CD4-positive, alpha-beta T cell treated with Interleukin-1 beta for 1 hour (primary cell): ENCODE measurements at regions not wholly inside any gene's neighbourhood (a gene's known extent, or its start where the extent isn't known, plus 50 kb on each side); places are given as distances from the start of the nearest gene placed in this dataset.
"Not testable (repeated sequence)": the region's sequence is repeated elsewhere in the genome, so short reads cannot be mapped to it uniquely, and the experiment has no call there.

ENCODE experiments used
- DNase-seq, 2 donors: peaks; one replicate each; pipeline ENCODE4 v3.0.0-alpha.2; 2020 to 2022

GRCh38 chr4:101730291-101731117 is 60.0 kb upstream of the BANK1 start:
- DNase-seq, result peak; percentile 50 to 55

- DNase-seq, result no peak
Measured at GRCh38 chr4:101727238-101727637, 63.3 kb upstream of the BANK1 start.

GRCh38 chr4:101724093-101724492 is 66.4 kb upstream of the BANK1 start:
- no peak for DNase-seq

GRCh38 chr4:101718810-101719209 is 71.7 kb upstream of the BANK1 start:
- no peak for DNase-seq

- DNase-seq, result no peak
Measured at GRCh38 chr4:101711590-101712260, 78.8 kb upstream of the BANK1 start.

GRCh38 chr4:101710806-101711205 is 79.7 kb upstream of the BANK1 start:
- no peak for DNase-seq

- DNase-seq, result no peak
Measured at GRCh38 chr4:101708293-101709039, 82.1 kb upstream of the BANK1 start.

- DNase-seq, result no peak
Measured at GRCh38 chr4:101707596-101707995, 82.9 kb upstream of the BANK1 start.

GRCh38 chr4:101706535-101707057 is 83.9 kb upstream of the BANK1 start:
- no peak for DNase-seq

GRCh38 chr4:101701551-101701950 is 89.0 kb upstream of the BANK1 start:
- no peak for DNase-seq

- no peak for DNase-seq
Measured at GRCh38 chr4:101699441-101700124, 90.9 kb upstream of the BANK1 start.

- no peak for DNase-seq
Measured at GRCh38 chr4:101697266-101697665, 93.3 kb upstream of the BANK1 start.

GRCh38 chr4:101696276-101697010 is 94.1 kb upstream of the BANK1 start:
- no peak for DNase-seq

GRCh38 chr4:101695176-101695575 is 95.4 kb upstream of the BANK1 start:
- no peak for DNase-seq

GRCh38 chr4:101694403-101694802 is 96.1 kb upstream of the BANK1 start:
- DNase-seq, result not testable (repeated sequence)

- DNase-seq, result no peak
Measured at GRCh38 chr4:101693842-101694398, 96.6 kb upstream of the BANK1 start.

GRCh38 chr4:101689220-101689619 is 101.3 kb upstream of the BANK1 start:
- no peak for DNase-seq

- DNase-seq, result no peak
Measured at GRCh38 chr4:101685126-101685525, 105.4 kb upstream of the BANK1 start.

- DNase-seq, result no peak
Measured at GRCh38 chr4:101682946-101683345, 107.6 kb upstream of the BANK1 start.

- no peak for DNase-seq
Measured at GRCh38 chr4:101678180-101678579, 112.3 kb upstream of the BANK1 start.

GRCh38 chr4:101670897-101671296 is 119.6 kb upstream of the BANK1 start:
- DNase-seq, result no peak

- DNase-seq, result no peak
Measured at GRCh38 chr4:101670370-101670769, 120.2 kb upstream of the BANK1 start.
